ENCODE measurements at regions not wholly inside any gene's neighbourhood (a gene's known extent, or its start where the extent isn't known, plus 50 kb on each side); places are given as distances from the start of the nearest gene placed in this dataset.

DNA sequence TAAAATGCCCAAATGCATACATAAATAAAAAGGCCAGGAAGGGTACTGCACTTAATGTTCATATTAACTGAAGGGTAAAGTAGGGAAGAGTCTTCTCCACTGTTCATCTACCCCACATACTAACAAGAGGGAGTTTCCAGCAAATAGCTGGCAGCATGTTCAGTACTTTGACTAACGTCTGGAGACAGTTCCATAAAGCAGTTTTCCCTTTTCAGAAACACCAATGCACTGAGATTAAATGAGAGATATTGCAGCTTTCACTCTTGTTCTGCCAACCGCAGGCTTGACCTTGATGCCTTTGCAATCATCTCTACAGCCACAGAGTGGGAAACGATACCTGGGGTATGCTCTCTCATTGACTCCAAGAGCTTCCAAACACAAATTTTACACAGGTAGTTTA lies 2123.1 kb upstream of the TENM3 start (continued):
- TF ChIP-seq, protein P1, sequence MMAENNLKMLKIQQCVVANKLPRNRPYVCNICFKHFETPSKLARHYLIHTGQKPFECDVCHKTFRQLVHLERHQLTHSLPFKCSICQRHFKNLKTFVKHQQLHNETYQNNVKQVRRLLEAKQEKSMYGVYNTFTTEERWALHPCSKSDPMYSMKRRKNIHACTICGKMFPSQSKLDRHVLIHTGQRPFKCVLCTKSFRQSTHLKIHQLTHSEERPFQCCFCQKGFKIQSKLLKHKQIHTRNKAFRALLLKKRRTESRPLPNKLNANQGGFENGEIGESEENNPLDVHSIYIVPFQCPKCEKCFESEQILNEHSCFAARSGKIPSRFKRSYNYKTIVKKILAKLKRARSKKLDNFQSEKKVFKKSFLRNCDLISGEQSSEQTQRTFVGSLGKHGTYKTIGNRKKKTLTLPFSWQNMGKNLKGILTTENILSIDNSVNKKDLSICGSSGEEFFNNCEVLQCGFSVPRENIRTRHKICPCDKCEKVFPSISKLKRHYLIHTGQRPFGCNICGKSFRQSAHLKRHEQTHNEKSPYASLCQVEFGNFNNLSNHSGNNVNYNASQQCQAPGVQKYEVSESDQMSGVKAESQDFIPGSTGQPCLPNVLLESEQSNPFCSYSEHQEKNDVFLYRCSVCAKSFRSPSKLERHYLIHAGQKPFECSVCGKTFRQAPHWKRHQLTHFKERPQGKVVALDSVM (CRISPR knock-in tag; IDR thresholded peaks at IDR 0.05) = no peak

DNA sequence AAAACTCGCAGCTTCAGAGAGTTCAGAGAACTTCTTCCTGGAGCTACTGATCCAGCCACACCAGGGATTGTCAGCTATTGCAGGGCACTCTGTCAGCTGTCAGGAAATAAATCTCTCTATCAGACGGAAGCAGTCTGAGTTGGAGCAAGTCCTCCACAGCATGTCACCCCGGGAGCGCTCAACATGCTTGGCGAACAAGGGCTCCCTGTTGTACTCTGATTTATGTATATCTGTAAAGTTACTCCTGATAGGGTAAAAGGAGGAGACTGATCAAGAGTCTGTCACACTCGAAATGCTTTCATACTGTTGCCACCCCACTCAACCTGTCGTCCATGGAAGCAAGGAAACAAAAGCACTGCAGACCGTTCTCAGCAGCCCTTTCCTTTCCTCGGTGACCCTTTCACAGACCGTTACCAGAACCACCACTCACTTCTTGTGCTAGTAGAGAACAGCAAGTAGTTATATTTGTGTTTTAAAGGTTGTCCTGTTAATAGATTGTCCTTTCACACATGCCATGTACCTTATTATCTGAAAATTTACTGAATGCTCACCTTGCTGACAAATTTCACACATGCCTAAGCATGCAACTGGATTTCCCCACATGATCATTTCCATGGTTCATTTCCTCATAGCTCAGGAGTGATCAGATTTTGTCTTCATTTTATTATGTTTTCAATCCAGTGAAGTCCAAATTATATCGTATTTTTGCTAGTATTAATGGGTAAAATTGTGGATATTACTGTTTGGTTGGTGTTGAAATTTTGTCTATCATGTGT lies 2108.9 kb upstream of the TENM3 start:
- FAIRE-seq = no peak
- CTCF ChIA-PET (ENCODE audit: low intra/inter-chr PET ratio, low total read pairs) = no interaction called here
- H3K4me1 ChIP-seq (ENCODE audit: insufficient read depth, low read length) = no peaks in the 10 kb centered on the region
- H4K20me1 ChIP-seq (ENCODE audit: insufficient read depth, low read length) = no peaks in the 10 kb centered on the region
- no peak overlapping the region for H3K27ac ChIP-seq (ENCODE audit: extremely low read length, insufficient read depth, low read length)
- H3K9ac ChIP-seq (ENCODE audit: insufficient read depth, low read depth, low read length) = no peak overlapping the region
- intact Hi-C loops (cut with micrococcal nuclease; ENCODE audit: unreplicated experiment) = no loop called here
- in situ Hi-C loops (cut with HindIII; ENCODE audit: extremely low pct_ligation_motif_present, low pct_unique_long_range_greater_than_20kb) = no loop called here
- 21% methylated on average over 9 of the region's 11 CpGs for WGBS (ENCODE audit: low lambda C conversion rate)
- peak; percentile 35; the same call in 2 of the 3 replicates for ATAC-seq
- no peak for DNase-seq (ENCODE audit: low spot score)
- POLR2A ChIA-PET = no interaction called here
- H3K4me3 ChIP-seq (replicated peaks in 1 of 3; ENCODE audit: insufficient read depth in 1 of 3, low read depth in 2 of 3, low read length in 3 of 3) = no peak overlapping the region
- no peak overlapping the region for H3K4me2 ChIP-seq (ENCODE audit: low read depth, low read length)
- no peaks in the 10 kb centered on the region for H3K79me2 ChIP-seq (ENCODE audit: insufficient read depth, low read length)
- H2AFZ ChIP-seq (ENCODE audit: low read length) = no peak overlapping the region
- no peak for TF ChIP-seq ZNF563 (CRISPR knock-in tag; IDR thresholded peaks at IDR 0.05)
- no peak for TF ChIP-seq HDAC2 (CRISPR knock-in tag; IDR thresholded peaks at IDR 0.05)
- TF ChIP-seq ZNF34 (CRISPR knock-in tag; IDR thresholded peaks at IDR 0.05; ENCODE audit: borderline replicate concordance) = no peak
- no peak for TF ChIP-seq STAG1 (CRISPR knock-in tag; IDR thresholded peaks at IDR 0.05)
- TF ChIP-seq, protein P2, sequence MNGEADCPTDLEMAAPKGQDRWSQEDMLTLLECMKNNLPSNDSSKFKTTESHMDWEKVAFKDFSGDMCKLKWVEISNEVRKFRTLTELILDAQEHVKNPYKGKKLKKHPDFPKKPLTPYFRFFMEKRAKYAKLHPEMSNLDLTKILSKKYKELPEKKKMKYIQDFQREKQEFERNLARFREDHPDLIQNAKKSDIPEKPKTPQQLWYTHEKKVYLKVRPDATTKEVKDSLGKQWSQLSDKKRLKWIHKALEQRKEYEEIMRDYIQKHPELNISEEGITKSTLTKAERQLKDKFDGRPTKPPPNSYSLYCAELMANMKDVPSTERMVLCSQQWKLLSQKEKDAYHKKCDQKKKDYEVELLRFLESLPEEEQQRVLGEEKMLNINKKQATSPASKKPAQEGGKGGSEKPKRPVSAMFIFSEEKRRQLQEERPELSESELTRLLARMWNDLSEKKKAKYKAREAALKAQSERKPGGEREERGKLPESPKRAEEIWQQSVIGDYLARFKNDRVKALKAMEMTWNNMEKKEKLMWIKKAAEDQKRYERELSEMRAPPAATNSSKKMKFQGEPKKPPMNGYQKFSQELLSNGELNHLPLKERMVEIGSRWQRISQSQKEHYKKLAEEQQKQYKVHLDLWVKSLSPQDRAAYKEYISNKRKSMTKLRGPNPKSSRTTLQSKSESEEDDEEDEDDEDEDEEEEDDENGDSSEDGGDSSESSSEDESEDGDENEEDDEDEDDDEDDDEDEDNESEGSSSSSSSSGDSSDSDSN (CRISPR knock-in tag; IDR thresholded peaks at IDR 0.05) = no peak
- TF ChIP-seq, protein P3, sequence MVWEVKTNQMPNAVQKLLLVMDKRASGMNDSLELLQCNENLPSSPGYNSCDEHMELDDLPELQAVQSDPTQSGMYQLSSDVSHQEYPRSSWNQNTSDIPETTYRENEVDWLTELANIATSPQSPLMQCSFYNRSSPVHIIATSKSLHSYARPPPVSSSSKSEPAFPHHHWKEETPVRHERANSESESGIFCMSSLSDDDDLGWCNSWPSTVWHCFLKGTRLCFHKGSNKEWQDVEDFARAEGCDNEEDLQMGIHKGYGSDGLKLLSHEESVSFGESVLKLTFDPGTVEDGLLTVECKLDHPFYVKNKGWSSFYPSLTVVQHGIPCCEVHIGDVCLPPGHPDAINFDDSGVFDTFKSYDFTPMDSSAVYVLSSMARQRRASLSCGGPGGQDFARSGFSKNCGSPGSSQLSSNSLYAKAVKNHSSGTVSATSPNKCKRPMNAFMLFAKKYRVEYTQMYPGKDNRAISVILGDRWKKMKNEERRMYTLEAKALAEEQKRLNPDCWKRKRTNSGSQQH (CRISPR knock-in tag; IDR thresholded peaks at IDR 0.05; ENCODE audit: low read depth) = no peak
- TF ChIP-seq, protein P4, sequence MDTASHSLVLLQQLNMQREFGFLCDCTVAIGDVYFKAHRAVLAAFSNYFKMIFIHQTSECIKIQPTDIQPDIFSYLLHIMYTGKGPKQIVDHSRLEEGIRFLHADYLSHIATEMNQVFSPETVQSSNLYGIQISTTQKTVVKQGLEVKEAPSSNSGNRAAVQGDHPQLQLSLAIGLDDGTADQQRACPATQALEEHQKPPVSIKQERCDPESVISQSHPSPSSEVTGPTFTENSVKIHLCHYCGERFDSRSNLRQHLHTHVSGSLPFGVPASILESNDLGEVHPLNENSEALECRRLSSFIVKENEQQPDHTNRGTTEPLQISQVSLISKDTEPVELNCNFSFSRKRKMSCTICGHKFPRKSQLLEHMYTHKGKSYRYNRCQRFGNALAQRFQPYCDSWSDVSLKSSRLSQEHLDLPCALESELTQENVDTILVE (CRISPR knock-in tag; IDR thresholded peaks at IDR 0.05) = no peak
- TF ChIP-seq MTF2 (CRISPR knock-in tag; IDR thresholded peaks at IDR 0.05; ENCODE audit: borderline replicate concordance) = no peak
- no peak for TF ChIP-seq GLI4 (CRISPR knock-in tag; IDR thresholded peaks at IDR 0.05; ENCODE audit: borderline replicate concordance)
- H3K9me3 ChIP-seq (ENCODE audit: low read length) = no peaks in the 10 kb centered on the region
- no TSS peak for BruUV-seq (replicated peaks)
- no peaks in the 10 kb centered on the region for H3K36me3 ChIP-seq (replicated peaks in 1 of 2; ENCODE audit: control insufficient read depth in 1 of 2, insufficient read depth in 2 of 2, low read length in 2 of 2)
- no peaks in the 10 kb centered on the region for H3K27me3 ChIP-seq (ENCODE audit: control insufficient read depth in 1 of 2, insufficient read depth in 2 of 2, low read length in 2 of 2)

Measured in HepG2 (cell line).